Mesendoderm (in vitro differentiated cells): ENCODE measurements at regions not wholly inside any gene's neighbourhood (a gene's known extent, or its start where the extent isn't known, plus 50 kb on each side); places are given as distances from the start of the nearest gene placed in this dataset.
"Not testable (repeated sequence)": the region's sequence is repeated elsewhere in the genome, so short reads cannot be mapped to it uniquely, and the experiment has no call there.

Source experiments
- DNase-seq: peaks from one replicate; pipeline ENCODE4 v3.0.0; 2013
- H2AK5ac ChIP-seq: 2 replicates; pipeline ENCODE4 v1.6.1; 2013; ENCODE audit warnings: low read length, inconsistent platforms
- H2BK120ac ChIP-seq: 2 replicates; pipeline ENCODE4 v1.6.1; 2013; ENCODE audit warnings: low read depth, mild to moderate bottlenecking, low read length, moderate library complexity, mixed read lengths
- H2BK15ac ChIP-seq: replicated peaks from 2 replicates; pipeline ENCODE4 v1.6.1; 2013; ENCODE audit warnings: low read depth, mild to moderate bottlenecking, moderate library complexity
- H2BK5ac ChIP-seq: 2 replicates; pipeline ENCODE4 v1.6.1; 2013; ENCODE audit warnings: low read length, inconsistent platforms
- H3K18ac ChIP-seq: 2 replicates; pipeline ENCODE4 v1.6.1; 2013; ENCODE audit warnings: mild to moderate bottlenecking, low read length, mixed read lengths
- H3K23ac ChIP-seq: one replicate; pipeline ENCODE4 v1.6.1; 2013; ENCODE audit warnings: low read length
- H3K27ac ChIP-seq: 2 replicates; pipeline ENCODE4 v1.5.1; 2013; ENCODE audit warnings: low read depth, mild to moderate bottlenecking, inconsistent platforms, low read length, moderate library complexity
- H3K27me3 ChIP-seq: 2 replicates; pipeline ENCODE4 v1.6.1; 2013; ENCODE audit warnings: low read length, control low read depth, mild to moderate bottlenecking, inconsistent platforms; ENCODE audit not compliant: insufficient read depth, poor library complexity
- H3K36me3 ChIP-seq: 2 replicates; pipeline ENCODE4 v1.6.1; 2013; ENCODE audit warnings: low read length, inconsistent platforms; ENCODE audit not compliant: control insufficient read depth, insufficient read depth
- H3K4ac ChIP-seq: one replicate; pipeline ENCODE4 v1.6.1; 2013; ENCODE audit warnings: low read depth, mild to moderate bottlenecking, low read length, moderate library complexity
- H3K4me1 ChIP-seq: 2 replicates; pipeline ENCODE4 v1.6.1; 2013; ENCODE audit warnings: low read depth, low read length, inconsistent platforms; ENCODE audit not compliant: control insufficient read depth
- H3K4me2 ChIP-seq: 2 replicates; pipeline ENCODE4 v1.6.1; 2013; ENCODE audit warnings: low read length
- H3K4me3 ChIP-seq: 2 replicates; pipeline ENCODE4 v1.5.1; 2013; ENCODE audit warnings: mild to moderate bottlenecking, low read length
- H3K56ac ChIP-seq: one replicate; pipeline ENCODE4 v1.6.1; 2013; ENCODE audit warnings: low read length
- H3K79me1 ChIP-seq: 2 replicates; pipeline ENCODE4 v1.6.1; 2013; ENCODE audit warnings: low read length, inconsistent platforms
- H3K79me2 ChIP-seq: 2 replicates; pipeline ENCODE4 v1.6.1; 2013; ENCODE audit warnings: mild to moderate bottlenecking, low read length; ENCODE audit not compliant: control insufficient read depth, insufficient read depth
- H3K9ac ChIP-seq: 2 replicates; pipeline ENCODE4 v1.6.1; 2013; ENCODE audit warnings: low read length, inconsistent platforms
- H4K5ac ChIP-seq: one replicate; pipeline ENCODE4 v1.6.1; 2013; ENCODE audit warnings: low read length
- H4K8ac ChIP-seq: one replicate; pipeline ENCODE4 v1.6.1; 2013; ENCODE audit warnings: low read depth, mild to moderate bottlenecking, control low read depth, low read length, moderate library complexity
- WGBS: extraction: QIAGEN DNeasy Blood & Tissue Kit; methylation state at CpG from one replicate; pipeline ENCODE4 v1.1.7; 2013; ENCODE audit warnings: low lambda C conversion rate, missing lambda C conversion rate; ENCODE audit not compliant: insufficient coverage; ENCODE audit errors: extremely low coverage; 5-methylcytosine and 5-hydroxymethylcytosine counted together

- Histone ChIP-seq H3K79me2 (no peaks in the 10 kb centered on the region), H3K23ac (no peak overlapping the region), H3K4ac (no peak overlapping the region), H2BK15ac (no peak overlapping the region), H3K56ac (no peak overlapping the region), H3K36me3 (no peaks in the 10 kb centered on the region), H3K4me3 (no peak overlapping the region), H3K27me3 (no peaks in the 10 kb centered on the region), H3K4me2 (no peak overlapping the region), H3K9ac (no peak overlapping the region), H3K18ac (no peak overlapping the region), H3K79me1 (no peaks in the 10 kb centered on the region), H2BK5ac (no peak overlapping the region), H4K8ac (no peak overlapping the region), H2BK120ac (no peak overlapping the region), H3K27ac (no peak overlapping the region), H3K4me1 (no peaks in the 10 kb centered on the region), H2AK5ac (no peak overlapping the region), H4K5ac (no peak overlapping the region)
- DNase-seq: no peak
- no CpG with 5 or more reads among the region's 2 CpGs for WGBS
Measured at GRCh38 chr16:72590151-72590937, 418.4 kb upstream of the PMFBP1 start.

- H3K27ac ChIP-seq: no peak overlapping the region
- no CpG with 5 or more reads among the region's 2 CpGs for WGBS
- no peaks in the 10 kb centered on the region for H3K36me3 ChIP-seq
- H2BK15ac ChIP-seq: no peak overlapping the region
- no peak overlapping the region for H4K8ac ChIP-seq
- no peak overlapping the region for H2AK5ac ChIP-seq
- no peaks in the 10 kb centered on the region for H3K79me1 ChIP-seq
- no peak overlapping the region for H3K4me3 ChIP-seq
- H3K4ac ChIP-seq: no peak overlapping the region
- no peaks in the 10 kb centered on the region for H3K4me1 ChIP-seq
- H3K9ac ChIP-seq: no peak overlapping the region
- H2BK5ac ChIP-seq: no peak overlapping the region
- no peaks in the 10 kb centered on the region for H3K79me2 ChIP-seq
- no peak overlapping the region for H2BK120ac ChIP-seq
- no peak overlapping the region for H3K18ac ChIP-seq
- H3K4me2 ChIP-seq: no peak overlapping the region
- no peak for DNase-seq
- H3K23ac ChIP-seq: no peak overlapping the region
- H4K5ac ChIP-seq: no peak overlapping the region
- no peaks in the 10 kb centered on the region for H3K27me3 ChIP-seq
- no peak overlapping the region for H3K56ac ChIP-seq
Measured at GRCh38 chr16:72588551-72588950, 416.6 kb upstream of the PMFBP1 start.

- not testable (repeated sequence) for H3K18ac ChIP-seq, H3K4me2 ChIP-seq, H3K56ac ChIP-seq, H3K27me3 ChIP-seq, H3K4me1 ChIP-seq, H4K5ac ChIP-seq, H3K79me2 ChIP-seq, H3K36me3 ChIP-seq, H3K4ac ChIP-seq, H4K8ac ChIP-seq, H2BK15ac ChIP-seq, H3K79me1 ChIP-seq, H3K23ac ChIP-seq, H3K4me3 ChIP-seq, H2BK120ac ChIP-seq, H3K27ac ChIP-seq, H2AK5ac ChIP-seq, H3K9ac ChIP-seq, H2BK5ac ChIP-seq
- DNase-seq: peak; percentile 5
- WGBS: no CpG with 5 or more reads among the region's 9 CpGs
Measured at GRCh38 chr16:72578061-72578460, 406.1 kb upstream of the PMFBP1 start.

- Histone ChIP-seq H3K36me3 (no peaks in the 10 kb centered on the region), H3K9ac (no peak overlapping the region), H3K79me2 (no peaks in the 10 kb centered on the region), H2BK120ac (no peak overlapping the region), H3K4me1 (no peaks in the 10 kb centered on the region), H3K27ac (no peak overlapping the region), H4K8ac (no peak overlapping the region), H4K5ac (no peak overlapping the region), H3K56ac (no peak overlapping the region), H3K23ac (no peak overlapping the region), H2BK5ac (no peak overlapping the region), H3K4me3 (no peak overlapping the region), H3K4ac (no peak overlapping the region), H2BK15ac (no peak overlapping the region), H2AK5ac (no peak overlapping the region), H3K27me3 (no peaks in the 10 kb centered on the region), H3K4me2 (no peak overlapping the region), H3K18ac (no peak overlapping the region), H3K79me1 (no peaks in the 10 kb centered on the region)
- 100% methylated on average over 2 of the region's 3 CpGs for WGBS
- DNase-seq: no peak
Measured at GRCh38 chr16:72576189-72576588, 404.2 kb upstream of the PMFBP1 start.

- Histone ChIP-seq H4K5ac (no peak overlapping the region), H3K4me2 (no peak overlapping the region), H2BK120ac (no peak overlapping the region), H3K4me1 (no peaks in the 10 kb centered on the region), H3K79me1 (no peaks in the 10 kb centered on the region), H3K79me2 (no peaks in the 10 kb centered on the region), H3K9ac (no peak overlapping the region), H3K18ac (no peak overlapping the region), H3K23ac (no peak overlapping the region), H3K4me3 (no peak overlapping the region), H4K8ac (no peak overlapping the region), H3K27ac (no peak overlapping the region), H2BK5ac (no peak overlapping the region), H3K36me3 (no peaks in the 10 kb centered on the region), H2AK5ac (no peak overlapping the region), H2BK15ac (no peak overlapping the region), H3K56ac (no peak overlapping the region), H3K4ac (no peak overlapping the region), H3K27me3 (no peaks in the 10 kb centered on the region)
- WGBS: no CpG with 5 or more reads among the region's 7 CpGs
- DNase-seq: peak; percentile 16
Measured at GRCh38 chr16:72569677-72570076, 397.7 kb upstream of the PMFBP1 start.

GRCh38 chr16:72568502-72568901, 396.5 kb upstream of the PMFBP1 start:
- Histone ChIP-seq H3K79me2 (no peaks in the 10 kb centered on the region), H3K27ac (no peak overlapping the region), H3K79me1 (no peaks in the 10 kb centered on the region), H2BK120ac (no peak overlapping the region), H3K4me3 (no peak overlapping the region), H2BK5ac (no peak overlapping the region), H3K4me1 (no peaks in the 10 kb centered on the region), H3K18ac (no peak overlapping the region), H3K9ac (no peak overlapping the region), H3K27me3 (no peaks in the 10 kb centered on the region), H2AK5ac (no peak overlapping the region), H2BK15ac (no peak overlapping the region), H3K23ac (no peak overlapping the region), H3K36me3 (no peaks in the 10 kb centered on the region), H4K5ac (no peak overlapping the region), H3K56ac (no peak overlapping the region), H3K4ac (no peak overlapping the region), H3K4me2 (no peak overlapping the region), H4K8ac (no peak overlapping the region)
- DNase-seq: peak; percentile 13
- no CpG with 5 or more reads among the region's 1 CpG for WGBS
